ENCODE measurements at regions not wholly inside any gene's neighbourhood (a gene's known extent, or its start where the extent isn't known, plus 50 kb on each side); places are given as distances from the start of the nearest gene placed in this dataset.

DNA sequence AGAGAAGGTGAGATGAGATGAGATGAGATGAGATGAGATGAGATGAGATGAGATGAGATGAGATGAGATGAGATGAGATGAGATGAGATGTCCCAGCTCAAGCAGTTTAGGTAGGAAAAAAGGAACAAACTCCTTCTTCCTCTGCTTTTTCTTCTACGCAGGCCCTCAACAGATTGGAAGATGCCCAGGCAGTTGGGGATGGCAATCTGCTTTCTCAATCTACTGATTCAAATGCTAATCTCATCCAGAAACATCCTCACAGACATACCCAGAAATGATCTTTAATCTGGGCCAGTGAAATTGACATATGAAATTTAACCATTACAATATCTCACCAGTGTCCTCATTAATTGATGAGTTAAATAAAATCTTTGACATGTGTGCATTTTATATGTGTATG, 370.3 kb upstream of the SLC7A11 start:
- DNase-seq (ENCODE audit: low spot score), result no peak
- in situ Hi-C loops (cut with MboI; ENCODE audit: low sequenced_read_pairs, unreplicated experiment), result no loop called here
- TF ChIP-seq, protein P1, sequence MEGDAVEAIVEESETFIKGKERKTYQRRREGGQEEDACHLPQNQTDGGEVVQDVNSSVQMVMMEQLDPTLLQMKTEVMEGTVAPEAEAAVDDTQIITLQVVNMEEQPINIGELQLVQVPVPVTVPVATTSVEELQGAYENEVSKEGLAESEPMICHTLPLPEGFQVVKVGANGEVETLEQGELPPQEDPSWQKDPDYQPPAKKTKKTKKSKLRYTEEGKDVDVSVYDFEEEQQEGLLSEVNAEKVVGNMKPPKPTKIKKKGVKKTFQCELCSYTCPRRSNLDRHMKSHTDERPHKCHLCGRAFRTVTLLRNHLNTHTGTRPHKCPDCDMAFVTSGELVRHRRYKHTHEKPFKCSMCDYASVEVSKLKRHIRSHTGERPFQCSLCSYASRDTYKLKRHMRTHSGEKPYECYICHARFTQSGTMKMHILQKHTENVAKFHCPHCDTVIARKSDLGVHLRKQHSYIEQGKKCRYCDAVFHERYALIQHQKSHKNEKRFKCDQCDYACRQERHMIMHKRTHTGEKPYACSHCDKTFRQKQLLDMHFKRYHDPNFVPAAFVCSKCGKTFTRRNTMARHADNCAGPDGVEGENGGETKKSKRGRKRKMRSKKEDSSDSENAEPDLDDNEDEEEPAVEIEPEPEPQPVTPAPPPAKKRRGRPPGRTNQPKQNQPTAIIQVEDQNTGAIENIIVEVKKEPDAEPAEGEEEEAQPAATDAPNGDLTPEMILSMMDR (IDR thresholded peaks at IDR 0.05; ENCODE audit: borderline replicate concordance, control extremely low read depth, extremely low read depth, insufficient read depth, missing control alignments), result no peak

DNA sequence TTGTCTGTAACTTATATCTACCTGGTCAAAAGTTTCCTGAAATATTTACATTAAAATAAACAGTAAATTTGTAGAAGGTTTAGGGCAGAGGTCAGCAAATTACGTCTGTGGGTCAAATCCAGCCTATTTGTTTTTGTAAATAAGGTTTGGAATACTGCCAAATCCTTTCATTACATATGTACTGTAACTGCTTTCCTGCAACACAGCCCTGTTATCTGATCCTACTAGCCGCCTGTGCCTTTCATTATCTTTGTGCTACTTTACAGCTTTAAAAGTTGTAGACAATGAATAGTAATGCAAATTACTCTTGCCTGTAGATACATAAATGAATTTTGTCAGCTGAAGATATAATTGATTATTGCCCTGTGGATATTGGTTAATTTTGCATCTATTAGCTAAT, 369.6 kb upstream of the SLC7A11 start:
- in situ Hi-C loops (cut with MboI; ENCODE audit: low sequenced_read_pairs, unreplicated experiment), result no loop called here
- no peak for DNase-seq (ENCODE audit: low spot score)
- TF ChIP-seq, protein P1 (IDR thresholded peaks at IDR 0.05; ENCODE audit: borderline replicate concordance, control extremely low read depth, extremely low read depth, insufficient read depth, missing control alignments), result no peak

DNA sequence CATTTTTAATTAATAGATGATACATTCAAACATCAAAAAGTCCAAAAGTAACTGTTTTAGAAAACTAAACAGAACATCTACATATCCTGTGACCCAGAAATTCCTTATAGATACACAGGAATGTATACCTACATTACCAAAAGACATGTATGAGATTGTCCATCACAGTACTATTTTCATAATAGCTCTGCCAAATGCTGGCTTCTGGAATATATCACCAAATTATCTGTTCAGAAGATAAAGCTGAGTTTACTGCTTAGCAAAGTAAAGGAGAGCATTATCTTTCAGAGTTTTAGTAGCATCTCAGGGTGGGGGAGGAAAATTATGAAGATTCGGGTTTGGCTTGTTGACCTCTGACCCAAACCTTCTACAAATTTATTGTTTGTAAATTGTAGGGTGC, 368.9 kb upstream of the SLC7A11 start:
- no peak for DNase-seq (ENCODE audit: low spot score)
- in situ Hi-C loops (cut with MboI; ENCODE audit: low sequenced_read_pairs, unreplicated experiment), result no loop called here
- TF ChIP-seq, protein P1 (IDR thresholded peaks at IDR 0.05; ENCODE audit: borderline replicate concordance, control extremely low read depth, extremely low read depth, insufficient read depth, missing control alignments), result no peak

DNA sequence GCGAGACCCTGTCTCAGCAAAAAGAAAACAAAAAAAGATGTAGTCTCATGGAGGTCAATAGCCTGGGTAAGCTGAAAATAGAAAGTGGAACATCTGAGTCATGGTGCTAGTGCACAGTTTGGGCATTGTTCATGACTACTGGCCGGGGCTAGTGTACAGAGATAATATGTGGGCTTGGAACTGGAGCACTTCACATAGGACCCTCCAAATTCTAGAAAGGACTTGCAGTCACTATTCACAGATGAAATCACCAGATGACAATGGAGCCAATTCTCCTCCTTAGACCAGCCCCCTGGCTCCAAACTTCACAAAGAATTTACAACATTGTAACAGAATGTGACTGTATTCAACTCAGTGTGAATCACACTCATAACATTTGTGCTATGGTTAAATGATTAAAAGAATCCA, 367.8 kb upstream of the SLC7A11 start:
- DNase-seq (ENCODE audit: low spot score), result peak; percentile 32

DNA sequence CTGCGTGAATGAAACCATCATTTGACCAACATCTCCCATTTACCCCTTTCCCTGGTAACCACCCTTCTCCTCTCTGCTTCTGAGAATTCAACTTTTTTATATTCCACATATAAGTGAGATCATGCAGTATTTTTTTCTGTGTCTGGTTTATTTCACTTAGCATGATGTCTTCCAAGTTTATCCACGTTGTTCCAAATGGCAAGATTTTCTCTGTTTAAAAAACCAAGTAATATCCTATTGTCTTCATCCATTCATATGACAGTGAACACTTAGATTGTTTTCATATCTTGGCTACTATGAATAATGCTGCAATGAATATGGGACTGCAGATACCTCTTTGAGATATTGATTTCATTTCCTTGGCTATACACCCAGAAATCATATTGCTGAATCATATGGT, 362.4 kb upstream of the SLC7A11 start:
- in situ Hi-C loops (cut with MboI; ENCODE audit: low sequenced_read_pairs, unreplicated experiment), result no loop called here
- TF ChIP-seq, protein P1 (IDR thresholded peaks at IDR 0.05; ENCODE audit: borderline replicate concordance, control extremely low read depth, extremely low read depth, insufficient read depth, missing control alignments), result no peak
- no peak for DNase-seq (ENCODE audit: low spot score)

More for the DNA sequence above, 367.8 kb upstream of the SLC7A11 start:
- TF ChIP-seq, protein P1 (IDR thresholded peaks at IDR 0.05; ENCODE audit: borderline replicate concordance, control extremely low read depth, extremely low read depth, insufficient read depth, missing control alignments), result no peak
- in situ Hi-C loops (cut with MboI; ENCODE audit: low sequenced_read_pairs, unreplicated experiment), result no loop called here

DNA sequence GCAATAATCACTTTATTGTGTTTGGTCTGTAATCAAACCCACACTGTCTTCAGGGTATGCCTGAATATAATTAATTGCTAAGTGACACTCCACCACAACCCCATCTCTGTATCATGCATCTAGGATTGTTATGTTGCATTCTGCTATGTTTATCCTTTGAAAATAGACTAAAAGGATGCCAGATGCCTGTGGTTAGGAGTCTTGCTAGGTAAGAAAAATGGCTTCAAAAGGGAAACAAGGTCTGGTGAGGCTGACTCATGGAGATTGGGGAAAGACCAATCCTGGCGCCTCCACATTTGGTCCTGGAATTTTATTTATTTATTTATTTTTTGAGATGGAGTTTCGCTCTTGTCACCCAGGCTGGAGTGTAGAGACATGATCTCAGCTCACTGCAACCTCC, 360.5 kb upstream of the SLC7A11 start:
- TF ChIP-seq, protein P1 (IDR thresholded peaks at IDR 0.05; ENCODE audit: borderline replicate concordance, control extremely low read depth, extremely low read depth, insufficient read depth, missing control alignments), result no peak
- DNase-seq (ENCODE audit: low spot score), result no peak
- in situ Hi-C loops (cut with MboI; ENCODE audit: low sequenced_read_pairs, unreplicated experiment), result no loop called here

DNA sequence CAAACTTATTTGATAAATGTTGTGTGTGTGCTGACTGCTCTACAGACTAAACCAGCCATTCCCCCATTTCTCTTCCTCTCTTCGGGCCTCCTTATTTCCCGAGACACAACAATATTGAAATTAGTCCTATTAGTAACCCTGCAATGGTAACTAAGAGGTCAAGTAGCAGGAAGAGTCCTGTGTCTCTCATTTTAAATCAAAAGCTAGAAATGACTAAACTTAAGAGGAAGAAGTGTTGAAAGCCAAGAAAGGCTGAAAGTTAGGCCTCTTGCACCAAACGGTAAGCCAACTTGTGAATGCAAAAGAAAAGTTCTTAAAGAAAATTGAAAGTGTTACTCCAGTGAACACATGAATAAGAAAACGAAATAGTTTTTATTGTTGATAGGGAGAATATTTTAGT, 357.8 kb upstream of the SLC7A11 start:
- in situ Hi-C loops (cut with MboI; ENCODE audit: low sequenced_read_pairs, unreplicated experiment), result no loop called here
- DNase-seq (ENCODE audit: low spot score), result no peak
- TF ChIP-seq, protein P1 (IDR thresholded peaks at IDR 0.05; ENCODE audit: borderline replicate concordance, control extremely low read depth, extremely low read depth, insufficient read depth, missing control alignments), result no peak

Data from GM13976 (cell line).